ENCODE measurements at regions not wholly inside any gene's neighbourhood (a gene's known extent, or its start where the extent isn't known, plus 50 kb on each side); places are given as distances from the start of the nearest gene placed in this dataset.
"Not testable (repeated sequence)": the region's sequence is repeated elsewhere in the genome, so short reads cannot be mapped to it uniquely, and the experiment has no call there.

DNA sequence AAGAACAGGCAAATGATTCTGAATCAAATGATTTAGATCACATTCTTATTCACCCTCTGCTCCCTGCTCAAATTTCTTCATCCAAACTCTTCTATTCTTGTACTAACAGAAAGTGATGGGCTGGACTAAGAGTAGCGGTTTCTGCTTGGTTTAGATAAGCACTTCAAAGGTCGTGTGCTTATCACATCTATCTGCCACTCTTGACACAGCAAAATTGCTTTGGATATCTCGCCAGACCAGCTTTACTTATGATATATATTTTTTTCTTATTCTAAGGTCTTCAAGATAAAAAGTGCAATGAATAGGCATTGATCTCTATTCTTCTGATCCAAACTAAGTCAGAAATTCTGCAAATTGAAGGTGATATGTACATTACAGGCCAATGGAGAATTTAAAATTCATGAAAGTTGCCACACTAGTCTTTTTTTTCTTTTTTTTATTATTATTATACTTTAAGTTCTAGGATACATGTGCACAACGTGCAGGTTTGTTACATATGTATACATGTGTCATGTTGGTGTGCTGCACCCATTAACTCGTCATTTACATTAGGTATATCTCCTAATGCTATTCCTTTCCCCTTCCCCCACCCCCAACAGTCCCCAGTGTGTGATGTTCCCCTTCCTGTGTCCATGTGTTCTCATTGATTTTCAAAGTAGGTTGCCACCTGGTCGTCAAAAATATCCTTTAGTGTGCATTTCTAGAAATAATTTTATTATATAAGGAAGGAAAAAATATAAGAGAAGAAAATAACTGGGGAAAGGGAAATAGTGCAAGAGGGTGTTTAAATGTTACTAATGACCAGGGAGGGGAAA, 1941.0 kb upstream of the RAG2 start:
- H3K27me3 ChIP-seq, result no peaks in the 10 kb centered on the region
- TF ChIP-seq CTCF (IDR thresholded peaks at IDR 0.05) (no peak), POLR2A (IDR thresholded peaks at IDR 0.05) (no peak)
- H3K27ac ChIP-seq, result no peak overlapping the region
- no peaks in the 10 kb centered on the region for H3K36me3 ChIP-seq
- H3K4me1 ChIP-seq, result no peaks in the 10 kb centered on the region
- no peak for DNase-seq
- H3K9me3 ChIP-seq, result no peaks in the 10 kb centered on the region
- no peak overlapping the region for H3K4me3 ChIP-seq
- intact Hi-C loops (cut with DNase I; ENCODE audit: low total_unique reads), result no loop called here

DNA sequence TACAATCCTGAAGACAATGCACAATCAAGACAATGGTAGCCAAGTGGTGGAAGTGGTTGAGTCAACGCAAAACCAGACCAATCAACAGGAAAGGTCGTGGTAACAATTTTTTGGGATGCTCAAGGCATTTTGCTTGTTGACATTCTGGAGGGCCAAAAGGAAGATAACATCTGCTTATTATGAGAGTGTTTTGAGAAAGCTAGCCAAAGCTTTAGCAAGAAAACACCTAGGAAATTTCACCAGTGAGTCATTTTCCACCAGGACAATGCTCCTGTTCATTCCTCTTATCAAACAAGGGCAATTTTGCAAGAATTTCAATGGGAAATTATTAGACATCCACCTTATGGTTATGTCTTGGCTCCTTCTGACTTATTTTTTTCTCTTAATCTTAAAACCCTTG, 1932.2 kb upstream of the RAG2 start:
- Histone ChIP-seq H3K27me3 (no peaks in the 10 kb centered on the region), H3K4me1 (no peaks in the 10 kb centered on the region), H3K4me3 (no peak overlapping the region), H3K9me3 (no peaks in the 10 kb centered on the region), H3K36me3 (no peaks in the 10 kb centered on the region), H3K27ac (no peak overlapping the region)
- intact Hi-C loops (cut with DNase I; ENCODE audit: low total_unique reads), result no loop called here
- DNase-seq, result no peak
- TF ChIP-seq CTCF (IDR thresholded peaks at IDR 0.05) (no peak), POLR2A (IDR thresholded peaks at IDR 0.05) (no peak)

GRCh38 chr11:38524945-38525344, 1926.9 kb upstream of the RAG2 start:
- intact Hi-C loops (cut with DNase I; ENCODE audit: low total_unique reads), result no loop called here

GRCh38 chr11:38517991-38518390, 1920.0 kb upstream of the RAG2 start:
- Histone ChIP-seq H3K27me3 (no peaks in the 10 kb centered on the region), H3K4me3 (no peak overlapping the region), H3K27ac (no peak overlapping the region), H3K36me3 (no peaks in the 10 kb centered on the region), H3K9me3 (no peaks in the 10 kb centered on the region), H3K4me1 (no peaks in the 10 kb centered on the region)
- no peak for TF ChIP-seq CTCF (IDR thresholded peaks at IDR 0.05)
- no peak for TF ChIP-seq POLR2A (IDR thresholded peaks at IDR 0.05)
- intact Hi-C loops (cut with DNase I; ENCODE audit: low total_unique reads), result no loop called here
- no peak for DNase-seq

More at GRCh38 chr11:38524945-38525344, 1926.9 kb upstream of the RAG2 start:
- TF ChIP-seq CTCF (IDR thresholded peaks at IDR 0.05) (no peak), POLR2A (IDR thresholded peaks at IDR 0.05) (no peak)
- Histone ChIP-seq H3K36me3 (no peaks in the 10 kb centered on the region), H3K27me3 (no peaks in the 10 kb centered on the region), H3K4me3 (no peak overlapping the region), H3K27ac (no peak overlapping the region), H3K4me1 (no peaks in the 10 kb centered on the region), H3K9me3 (no peaks in the 10 kb centered on the region)
- no peak for DNase-seq

DNA sequence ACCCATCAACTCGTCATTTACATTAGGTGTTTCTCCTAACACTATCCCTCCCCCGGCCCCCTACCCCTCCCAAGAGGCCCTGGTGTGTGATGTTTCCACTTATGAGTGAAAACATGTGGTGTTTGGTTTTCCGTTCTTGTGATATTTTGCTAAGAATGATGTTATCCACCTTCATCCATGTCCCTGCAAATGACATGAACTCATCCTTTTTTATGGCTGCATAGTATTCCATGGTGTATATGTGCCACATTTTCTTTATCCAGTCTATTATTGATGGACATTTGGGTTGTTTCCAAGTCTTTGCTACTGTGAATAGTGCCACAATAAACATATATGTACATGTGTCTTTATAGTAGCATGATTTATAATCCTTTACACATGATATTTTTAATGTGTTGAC, 1914.8 kb upstream of the RAG2 start:
- H3K4me1 ChIP-seq; H3K4me3 ChIP-seq; H3K9me3 ChIP-seq; DNase-seq; H3K27me3 ChIP-seq; H3K27ac ChIP-seq; H3K36me3 ChIP-seq; intact Hi-C loops (cut with DNase I; ENCODE audit: low total_unique reads): not testable (repeated sequence)

Data from uterus (tissue), 3 donors.